NCI-H187 (cell line): ENCODE measurements at regions not wholly inside any gene's neighbourhood (a gene's known extent, or its start where the extent isn't known, plus 50 kb on each side); places are given as distances from the start of the nearest gene placed in this dataset.
"Not testable (repeated sequence)": the region's sequence is repeated elsewhere in the genome, so short reads cannot be mapped to it uniquely, and the experiment has no call there.

Experiments
- DNase-seq, 2 experiments: peaks; one replicate each; lab custom pipeline; 2025; lab: John Stamatoyannopoulos, UW

DNA sequence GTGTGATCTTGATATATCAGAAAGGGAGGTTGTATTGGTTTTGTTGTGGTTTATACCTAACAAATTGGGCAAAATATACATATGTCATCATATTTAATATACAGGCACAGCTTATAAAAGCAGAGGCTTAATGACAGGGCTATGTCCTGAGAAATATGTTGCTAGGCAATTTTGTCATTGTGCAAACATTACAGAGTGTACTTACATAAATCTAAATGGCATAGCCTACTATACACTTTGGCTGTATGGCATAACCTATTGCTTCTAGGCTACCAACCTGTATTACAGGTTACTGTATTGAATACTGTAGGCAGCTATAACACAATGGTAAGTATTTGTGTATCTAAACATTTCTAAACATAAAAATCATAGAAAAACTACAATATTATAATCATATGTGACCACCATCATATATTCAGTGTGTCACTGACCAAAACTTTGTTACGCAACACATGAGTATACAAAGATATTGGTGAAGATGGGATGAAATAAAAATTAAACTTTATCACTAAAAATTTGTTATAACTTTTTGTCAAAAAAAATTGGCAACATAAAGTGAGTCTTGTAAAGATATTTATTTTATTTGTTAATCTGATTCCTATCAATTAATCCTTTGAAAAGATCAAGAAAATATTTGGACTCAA, 414.0 kb upstream of the HS3ST1 start:
- DNase-seq, result no peak

DNA sequence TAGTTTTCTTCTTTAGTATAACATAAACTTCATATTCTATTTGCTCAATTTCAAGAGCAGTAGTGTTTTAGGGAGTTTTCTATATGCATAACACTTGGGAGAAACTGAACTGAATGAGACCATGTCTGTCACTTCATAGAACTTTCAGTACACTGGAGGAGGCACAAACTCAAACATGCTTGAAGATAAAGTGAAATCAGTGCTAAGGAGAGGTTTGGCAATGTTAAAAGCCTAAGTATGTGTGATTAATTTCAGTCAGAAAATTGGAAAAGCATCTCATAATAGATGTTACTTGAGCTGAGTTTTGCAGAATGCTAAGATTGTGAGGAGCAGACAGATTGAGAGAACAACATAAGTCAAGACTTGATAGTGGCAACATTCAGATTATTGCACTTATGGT, 411.2 kb upstream of the HS3ST1 start:
- no peak for DNase-seq

DNA sequence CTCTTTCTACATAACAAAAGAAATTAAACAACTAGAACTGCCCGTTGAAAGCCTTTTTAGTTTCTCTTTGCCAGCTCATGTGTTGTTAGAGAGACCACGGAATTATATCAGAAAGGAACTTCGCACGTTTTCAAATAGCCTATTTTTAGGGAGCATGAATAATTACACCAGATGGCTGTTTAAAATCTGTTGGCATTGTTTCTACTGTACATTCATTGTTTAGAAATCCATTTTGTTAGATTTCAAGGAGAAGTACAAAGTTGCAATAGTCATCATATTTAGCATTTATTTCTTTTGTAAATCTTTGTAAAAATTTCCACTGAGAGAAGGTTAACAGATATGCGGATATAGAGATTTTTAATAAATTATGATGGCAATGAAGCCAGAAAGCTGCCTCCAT, 403.0 kb upstream of the HS3ST1 start:
- DNase-seq, result no peak

DNA sequence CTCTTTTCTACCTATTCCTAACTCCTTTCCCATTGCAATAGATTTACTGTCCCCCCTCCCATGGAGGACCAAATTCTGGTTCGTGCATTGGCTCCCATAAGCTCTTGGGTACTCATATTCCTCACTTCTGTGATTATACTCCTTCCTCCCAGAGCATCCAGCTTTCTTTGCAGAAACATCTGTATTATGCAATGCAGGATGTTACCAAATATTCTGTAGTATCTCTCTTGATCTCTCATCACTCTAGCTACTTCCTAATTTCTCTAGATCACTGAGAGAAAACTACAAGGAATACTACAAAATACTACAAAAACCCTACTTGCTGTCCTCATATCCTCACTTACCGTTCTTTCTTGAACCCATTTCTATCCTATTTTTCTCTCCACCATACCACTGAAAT, 395.9 kb upstream of the HS3ST1 start:
- no peak for DNase-seq

DNA sequence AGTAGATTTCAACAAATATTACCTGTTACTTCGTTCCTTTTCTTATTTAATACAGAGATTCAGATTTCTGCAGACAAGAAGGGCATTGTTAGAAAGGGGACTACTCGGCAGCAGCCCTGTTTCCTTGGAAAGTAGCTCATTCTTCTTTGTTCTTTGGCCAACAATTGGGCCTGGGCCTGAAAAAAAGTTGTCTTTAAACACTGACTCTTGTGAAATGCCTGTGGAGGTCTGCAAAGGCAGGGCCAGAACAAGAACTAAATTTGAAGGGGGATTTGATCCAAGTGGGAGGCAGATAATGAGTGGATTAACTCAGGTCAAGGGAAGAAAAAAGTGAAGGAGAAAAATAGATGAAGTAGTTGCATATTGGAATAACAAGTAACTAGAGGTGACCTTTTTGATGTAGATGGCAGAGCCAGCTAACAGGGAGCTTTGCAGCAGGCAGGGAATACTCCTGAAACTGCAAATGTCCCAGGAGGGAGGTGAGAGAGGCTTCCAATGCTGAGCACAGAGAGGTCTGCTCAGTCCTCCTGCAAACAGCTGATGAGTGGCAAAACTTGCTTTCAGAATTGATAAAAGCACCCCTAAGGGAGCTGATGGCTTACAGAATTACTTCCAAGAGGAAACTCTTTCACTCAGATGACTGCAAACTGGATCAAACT, 393.2 kb upstream of the HS3ST1 start:
- no peak for DNase-seq

DNA sequence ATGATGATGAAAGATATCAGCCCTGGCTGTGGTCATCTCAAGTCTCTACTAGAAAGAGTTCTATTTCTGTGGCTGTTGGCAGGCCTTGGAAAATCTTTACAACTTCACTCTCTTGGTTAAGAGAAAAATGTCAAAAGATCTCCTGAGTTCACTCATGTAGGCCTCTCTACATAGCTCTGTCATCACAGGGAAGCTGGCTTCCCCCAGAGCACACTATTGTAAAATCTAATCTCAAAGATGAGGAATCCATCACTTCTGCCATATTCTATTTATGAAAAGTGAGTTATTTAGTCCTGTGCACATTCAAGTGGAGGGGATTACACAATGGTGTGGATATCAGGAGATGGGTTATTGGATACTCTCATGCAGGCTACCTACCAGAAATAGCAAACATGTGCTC, 388.4 kb upstream of the HS3ST1 start:
- no peak for DNase-seq

DNA sequence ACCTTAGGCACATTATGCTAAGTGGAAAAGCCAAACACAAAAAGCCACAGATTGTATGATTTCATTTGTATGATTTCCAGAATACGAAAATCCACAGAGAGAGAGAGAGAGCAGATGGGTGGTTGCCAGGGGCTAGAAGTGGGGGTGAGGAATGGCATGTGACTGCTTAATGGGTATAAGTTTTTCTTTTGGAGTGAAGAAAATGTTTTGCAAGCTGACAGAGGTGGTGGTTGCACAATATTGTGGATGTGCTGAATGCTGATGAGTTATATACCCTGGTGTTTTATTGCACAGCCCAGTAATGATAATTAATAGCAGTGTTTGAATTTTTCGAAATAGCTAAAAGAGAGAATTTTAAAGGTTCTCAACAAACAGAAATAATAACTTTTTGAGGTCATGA, 386.1 kb upstream of the HS3ST1 start:
- DNase-seq, result no peak

DNA sequence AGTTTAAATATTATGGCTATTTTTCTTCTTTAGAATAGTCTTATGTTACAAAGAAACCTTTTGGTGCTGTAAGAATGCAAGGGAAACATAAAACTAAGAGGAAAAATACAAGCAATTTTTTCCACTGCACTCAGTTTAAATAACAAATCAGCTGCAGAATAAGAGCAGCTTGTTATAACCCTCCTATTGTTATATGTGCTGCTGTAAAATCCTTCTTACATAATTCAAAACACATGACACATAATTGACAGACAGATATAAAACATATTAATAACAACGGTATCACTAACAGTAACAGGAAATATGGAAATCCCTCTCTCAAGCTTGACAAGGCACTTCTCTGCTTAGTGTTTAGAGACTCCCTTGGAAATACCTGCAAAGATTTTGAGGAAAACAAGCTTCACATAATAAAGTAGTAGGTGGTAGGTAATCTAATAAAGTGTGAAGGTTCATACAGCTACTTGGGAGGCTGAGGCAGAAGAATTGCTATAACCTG, 385.3 kb upstream of the HS3ST1 start:
- no peak for DNase-seq

DNA sequence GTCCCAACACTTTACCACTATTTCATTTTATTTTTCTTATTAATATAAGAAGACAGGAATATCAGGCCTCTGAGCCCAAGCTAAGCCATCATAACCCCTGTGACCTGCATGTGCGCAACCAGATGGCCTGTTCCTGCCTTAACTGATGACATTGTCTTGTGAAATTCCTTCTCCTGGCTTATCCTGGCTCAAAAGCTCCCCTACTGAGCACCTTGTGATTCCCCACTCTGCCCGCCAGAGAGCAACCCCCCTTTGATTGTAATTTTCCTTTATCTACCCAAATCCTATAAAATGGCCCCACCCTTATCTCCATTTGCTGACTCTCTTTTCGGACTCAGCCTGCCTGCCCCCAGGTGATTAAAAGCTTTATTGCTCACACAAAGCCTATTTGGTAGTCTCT, 382.8 kb upstream of the HS3ST1 start:
- not testable (repeated sequence) for DNase-seq

DNA sequence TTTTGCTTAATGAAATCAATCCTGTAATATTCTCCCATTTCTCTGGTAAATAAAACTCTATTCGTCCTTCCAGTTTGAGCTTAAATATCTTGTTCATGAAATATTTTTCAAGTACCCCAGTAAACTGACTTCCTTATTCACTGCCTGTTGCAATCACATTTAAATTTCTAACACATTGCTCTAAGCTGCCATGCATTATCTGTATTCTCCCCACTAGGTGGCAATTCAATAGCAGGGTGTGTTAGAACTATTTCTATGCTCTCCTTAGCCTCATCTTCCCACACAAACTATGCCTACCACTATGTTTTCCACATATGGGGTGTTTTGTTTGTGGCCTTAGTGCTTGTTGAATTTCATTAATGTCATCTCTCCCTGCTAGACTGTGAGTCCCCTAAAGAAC, 377.1 kb upstream of the HS3ST1 start:
- DNase-seq, result no peak

DNA sequence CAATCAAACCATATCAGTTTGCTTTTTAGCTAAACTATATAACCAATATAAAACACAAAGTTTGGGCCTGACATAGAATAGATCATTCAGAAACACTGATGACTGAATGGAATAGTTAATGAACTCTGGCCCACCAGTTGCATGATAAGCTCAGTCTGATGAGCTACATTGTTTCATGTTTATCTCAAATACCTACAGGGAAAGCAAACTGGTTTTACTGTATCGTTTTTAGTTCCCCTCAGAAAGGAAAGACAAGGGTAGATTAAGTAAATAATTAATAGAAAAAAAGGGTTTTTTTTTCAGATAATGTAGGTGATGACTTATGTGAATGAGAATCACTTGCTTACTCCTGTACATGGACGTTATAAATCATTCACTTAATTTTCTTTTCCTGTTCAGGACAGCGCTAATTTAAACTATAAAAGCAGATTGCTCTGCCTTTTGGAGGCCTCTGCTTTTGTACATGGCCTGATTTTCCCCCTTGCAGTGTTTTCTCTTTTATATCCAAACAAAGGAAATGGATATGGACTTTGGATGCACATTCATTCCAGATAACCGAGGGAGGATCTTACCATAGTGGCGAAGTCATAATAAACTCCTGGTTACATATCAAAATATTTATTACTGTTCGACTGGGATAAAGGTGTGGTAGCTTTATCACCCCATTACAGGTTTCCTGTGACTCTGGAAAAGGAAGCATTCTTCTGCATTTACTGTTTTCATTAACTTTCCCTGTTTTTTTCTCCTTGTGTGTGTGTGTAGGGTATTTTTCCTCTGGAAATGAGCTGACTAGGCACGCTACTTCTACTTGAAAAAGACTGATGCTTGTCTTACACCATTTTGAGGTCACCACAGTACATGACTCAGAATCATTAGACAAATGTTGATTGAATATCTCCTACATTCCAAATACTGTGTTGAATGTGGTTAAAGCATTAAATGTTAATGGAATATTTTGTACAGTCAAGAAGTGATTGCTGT, 373.1 kb upstream of the HS3ST1 start:
- no peak for DNase-seq

DNA sequence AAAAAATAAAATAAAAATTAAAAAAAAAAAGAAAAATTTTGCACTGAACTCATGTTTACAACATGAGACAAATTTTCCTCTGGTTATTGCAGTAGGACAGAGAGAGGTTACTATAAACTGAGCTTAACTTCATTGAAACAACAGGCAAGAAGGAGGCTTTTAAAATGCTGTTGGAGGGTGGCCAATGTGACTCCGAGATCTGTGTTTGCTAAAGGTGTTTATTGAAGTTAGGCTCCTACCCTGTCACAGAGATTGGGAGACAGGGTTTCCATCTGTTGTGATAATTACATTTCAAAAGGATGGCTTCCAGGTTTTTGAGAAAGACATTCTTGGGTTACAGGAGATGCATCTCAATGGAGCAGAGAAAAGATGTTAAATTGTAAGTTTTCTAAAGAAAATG, 370.5 kb upstream of the HS3ST1 start:
- DNase-seq, result no peak

DNA sequence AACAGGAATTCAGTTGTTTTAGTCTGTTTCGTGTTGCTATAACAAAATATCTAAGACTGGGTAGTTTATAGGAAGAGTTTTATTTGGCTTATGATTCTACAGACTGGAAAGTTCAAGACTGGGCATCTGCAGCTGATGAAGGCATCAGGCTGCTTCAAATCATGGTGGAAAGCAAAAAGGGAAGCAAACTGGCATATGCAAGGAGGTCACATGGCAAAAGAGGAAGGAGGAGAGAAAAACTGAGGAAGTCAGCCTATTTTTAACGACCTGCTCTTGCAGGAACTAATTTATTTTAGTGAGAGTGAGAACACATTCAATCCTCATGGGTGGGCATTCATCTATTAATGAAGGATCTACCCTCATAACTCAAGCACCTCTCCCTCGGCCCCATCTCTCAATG, 363.1 kb upstream of the HS3ST1 start:
- DNase-seq, result no peak

DNA sequence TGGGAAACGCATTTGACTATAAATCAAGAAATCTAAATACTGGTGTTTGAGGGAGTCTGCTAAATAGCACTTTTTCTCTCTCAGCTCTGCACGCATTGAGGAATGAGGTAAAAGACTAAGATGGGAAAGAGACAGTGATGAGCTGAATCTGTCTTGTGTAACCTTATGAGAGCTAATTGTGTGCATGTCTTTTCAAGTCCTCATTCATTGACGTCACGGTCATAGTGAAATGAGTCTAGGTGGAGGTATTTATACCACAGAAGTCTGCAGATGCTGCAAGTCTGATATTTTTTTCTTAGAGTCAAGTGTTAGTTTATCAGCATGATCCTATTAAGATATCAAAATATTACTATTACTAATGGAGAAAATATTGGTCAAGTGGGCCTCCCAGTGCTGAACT, 361.5 kb upstream of the HS3ST1 start:
- DNase-seq, result no peak

DNA sequence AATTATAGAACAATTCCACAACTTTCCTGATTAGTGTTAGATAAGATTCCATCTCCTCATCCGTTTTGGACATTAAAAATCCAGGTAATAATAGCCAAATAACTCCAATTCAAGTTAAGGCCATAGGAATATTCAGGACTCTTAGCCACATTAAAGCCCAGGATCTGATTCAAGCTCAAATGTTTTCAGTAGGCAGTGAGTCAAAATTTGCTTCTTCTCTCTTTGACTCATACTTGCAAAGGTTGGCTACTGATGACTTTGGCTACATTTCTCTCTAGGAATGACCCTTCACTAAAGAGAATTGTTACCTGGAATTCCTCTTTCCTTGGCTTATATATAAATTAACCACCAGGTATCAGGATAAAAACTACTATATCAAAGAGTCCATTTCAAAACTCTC, 354.9 kb upstream of the HS3ST1 start:
- DNase-seq, result no peak

DNA sequence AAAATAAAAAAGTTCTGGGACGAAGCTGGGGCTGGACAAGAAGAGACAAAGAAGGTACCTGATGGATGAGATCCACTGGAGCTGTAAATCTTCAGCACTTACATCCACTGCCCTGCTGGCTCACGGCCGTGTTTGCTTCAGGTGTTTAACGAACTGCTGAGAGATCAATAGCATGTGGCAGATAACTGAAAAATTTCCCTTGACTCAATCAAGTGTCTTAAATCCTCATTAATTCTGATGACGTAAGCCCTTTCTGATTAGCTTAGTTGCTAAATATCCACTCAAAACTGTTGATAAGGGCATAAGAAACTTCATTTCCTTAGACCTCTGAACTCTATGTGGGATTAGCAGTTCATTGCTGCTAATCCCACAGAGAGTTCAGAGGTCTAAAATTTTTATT, 354.2 kb upstream of the HS3ST1 start:
- no peak for DNase-seq

DNA sequence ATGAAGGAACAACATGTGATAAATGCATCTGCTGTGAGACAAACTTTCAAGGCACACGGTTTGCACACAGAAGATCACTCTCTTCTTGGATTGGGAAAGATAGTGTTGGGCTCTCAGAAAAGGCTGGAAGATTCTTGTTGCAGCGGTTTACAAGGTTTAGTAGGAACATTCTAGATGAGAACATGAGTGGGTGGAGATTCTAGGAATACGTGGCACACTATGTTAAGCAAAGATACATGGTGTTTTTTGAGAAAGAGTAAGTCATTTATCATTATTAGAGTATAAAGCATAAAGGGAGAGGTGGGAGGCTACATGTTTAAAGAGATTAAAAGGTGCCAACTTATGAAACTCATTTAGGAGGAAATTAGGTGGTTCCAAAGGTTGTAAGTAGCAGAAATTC, 348.8 kb upstream of the HS3ST1 start:
- DNase-seq, result no peak

DNA sequence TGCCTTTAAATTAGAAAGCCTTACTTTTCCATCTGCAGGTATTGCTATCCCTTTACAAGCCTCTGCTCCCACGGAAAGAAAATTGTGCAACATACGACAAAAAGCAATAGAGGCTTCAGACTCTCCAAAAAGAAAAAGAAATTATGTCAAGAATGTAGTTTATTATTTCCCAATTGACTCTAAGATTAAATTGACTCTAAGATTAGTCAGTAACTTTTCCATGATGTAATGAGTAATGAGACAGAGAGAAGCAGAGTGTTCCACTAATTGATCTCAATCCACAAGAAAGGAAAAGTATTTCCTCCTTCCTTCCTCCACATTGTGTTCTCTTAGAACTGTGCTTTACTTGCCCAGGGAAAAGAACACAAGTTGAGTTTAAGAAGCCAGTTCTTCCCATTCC, 345.7 kb upstream of the HS3ST1 start:
- no peak for DNase-seq

DNA sequence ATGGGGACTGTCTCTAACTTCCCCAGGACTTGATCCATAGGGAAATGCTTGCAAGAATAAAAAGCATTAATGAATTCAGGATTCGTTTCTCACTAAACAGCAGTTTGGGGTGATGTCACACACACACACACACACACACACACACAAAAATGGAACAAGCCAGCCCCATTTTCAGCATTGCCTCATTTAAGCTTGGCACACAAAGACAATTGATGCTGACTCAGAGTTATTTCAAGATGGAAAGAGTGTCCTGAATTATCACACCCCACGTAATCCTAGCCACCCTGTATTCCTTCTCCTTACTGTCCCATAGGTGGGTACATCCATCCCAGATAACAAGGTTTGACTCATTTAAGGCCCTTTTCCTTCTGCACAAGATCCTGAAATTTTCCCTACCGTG, 345.1 kb upstream of the HS3ST1 start:
- DNase-seq, result no peak

DNA sequence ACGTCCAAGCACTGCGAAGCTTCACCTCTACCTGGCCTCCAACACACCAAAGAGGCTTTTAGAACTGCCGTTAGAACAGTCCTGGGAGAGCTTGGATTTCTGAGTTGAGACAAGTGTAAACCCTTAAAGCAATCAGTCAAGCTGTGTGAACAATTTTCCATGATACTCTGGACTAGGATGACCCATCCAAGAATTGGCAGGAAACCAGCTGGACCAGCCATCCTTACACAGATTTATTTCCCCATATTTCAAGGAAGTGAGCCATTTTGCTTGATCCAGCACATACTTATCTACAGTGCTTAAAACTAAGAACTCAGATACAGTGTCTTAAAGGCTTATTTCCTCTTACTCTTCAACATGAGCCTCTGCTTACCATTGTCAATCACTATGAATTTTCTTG, 340.7 kb upstream of the HS3ST1 start:
- no peak for DNase-seq

DNA sequence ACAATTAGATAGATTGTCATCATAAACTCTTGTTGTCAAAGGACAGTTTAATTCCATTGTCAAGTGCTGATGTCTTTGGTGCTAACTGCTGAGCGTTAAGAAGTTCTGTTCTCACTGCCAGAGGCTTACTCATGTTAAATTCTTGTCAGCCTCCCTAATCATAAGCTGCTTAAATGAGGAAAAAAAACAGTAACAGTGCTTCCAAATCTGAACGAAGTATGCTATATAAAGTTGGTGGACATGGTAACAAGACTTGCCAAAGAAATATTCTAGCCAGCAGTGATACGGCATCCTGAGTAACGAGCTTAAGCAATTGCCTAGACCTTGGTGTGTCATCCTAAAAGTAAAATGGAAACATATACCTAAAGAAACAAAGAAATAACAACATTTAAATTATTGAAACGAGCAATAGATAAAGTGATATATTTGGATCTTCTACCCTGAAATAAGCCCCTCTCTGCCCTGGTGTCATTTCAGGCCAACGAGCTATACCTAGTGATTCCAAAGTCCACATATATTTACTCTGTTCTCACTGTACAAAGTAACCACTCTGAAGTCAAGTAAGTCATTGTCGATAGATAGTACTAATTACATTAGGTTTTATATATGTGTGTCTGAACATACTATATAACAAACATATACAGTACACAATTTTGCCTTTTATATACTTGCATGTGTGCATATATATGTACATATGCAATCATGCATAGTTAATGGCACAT, 339.7 kb upstream of the HS3ST1 start:
- no peak for DNase-seq

DNA sequence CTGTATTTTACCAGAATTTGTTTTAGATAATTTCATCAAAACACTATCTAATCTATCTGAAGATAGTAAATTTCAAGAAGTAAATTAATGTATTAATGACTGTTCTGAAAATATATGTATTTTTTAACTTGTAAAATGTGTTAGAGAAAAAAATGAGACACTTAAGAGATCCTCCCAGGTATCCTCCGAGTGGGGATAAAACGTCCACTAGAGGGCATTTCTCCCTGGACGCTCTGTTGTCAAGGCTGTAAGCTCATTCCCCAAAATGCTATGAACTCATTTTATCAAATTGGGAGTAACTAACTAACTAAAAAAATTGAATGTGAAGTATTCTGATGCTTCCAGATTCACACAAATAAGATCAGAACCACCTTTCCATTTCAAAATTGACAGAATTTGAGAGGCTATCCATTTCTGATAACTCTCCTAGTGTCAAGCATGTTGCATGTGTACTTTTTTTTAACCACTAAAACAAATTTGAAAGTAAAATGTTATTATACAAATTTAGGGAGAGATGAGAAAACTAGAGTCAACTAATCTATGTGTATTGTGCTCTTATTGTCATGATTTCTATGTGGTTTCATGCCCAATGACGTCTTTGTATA, 337.3 kb upstream of the HS3ST1 start:
- DNase-seq, result peak in 1 of 2 experiments; percentile 17
